GM19324 (cell line): ENCODE measurements at regions not wholly inside any gene's neighbourhood (a gene's known extent, or its start where the extent isn't known, plus 50 kb on each side); places are given as distances from the start of the nearest gene placed in this dataset.
"Not testable (repeated sequence)": the region's sequence is repeated elsewhere in the genome, so short reads cannot be mapped to it uniquely, and the experiment has no call there.

ENCODE experiments used
- ATAC-seq: cut with Tn5 transposase; IDR thresholded peaks from one replicate; pipeline ENCODE4 v1.9.1; 2021; ENCODE audit warnings: mild to moderate bottlenecking, moderate library complexity; ENCODE audit not compliant: unreplicated experiment, low FRiP score

GRCh38 chr3:193800138-193801043, 207.4 kb downstream of the OPA1 start:
- ATAC-seq, result no peak

- ATAC-seq, result no peak
Measured at GRCh38 chr3:193801097-193801496, 208.1 kb downstream of the OPA1 start.

GRCh38 chr3:193803288-193803687, 210.3 kb downstream of the OPA1 start:
- ATAC-seq, result no peak

GRCh38 chr3:193805448-193805847, 212.4 kb downstream of the OPA1 start:
- no peak for ATAC-seq

GRCh38 chr3:193808317-193808716, 215.3 kb downstream of the OPA1 start:
- ATAC-seq, result no peak

GRCh38 chr3:193809106-193809505, 216.1 kb downstream of the OPA1 start:
- ATAC-seq, result no peak

GRCh38 chr3:193812078-193812725, 219.2 kb downstream of the OPA1 start:
- no peak for ATAC-seq

GRCh38 chr3:193812791-193813500, 219.9 kb downstream of the OPA1 start:
- ATAC-seq, result no peak

GRCh38 chr3:193813501-193813830, 220.5 kb downstream of the OPA1 start:
- no peak for ATAC-seq

- ATAC-seq, result no peak
Measured at GRCh38 chr3:193814166-193814892, 221.3 kb downstream of the OPA1 start.

- ATAC-seq, result no peak
Measured at GRCh38 chr3:193815246-193816027, 222.4 kb downstream of the OPA1 start.

- no peak for ATAC-seq
Measured at GRCh38 chr3:193816028-193816395, 223.0 kb downstream of the OPA1 start.

GRCh38 chr3:193816656-193817311, 223.8 kb downstream of the OPA1 start:
- ATAC-seq, result no peak

- no peak for ATAC-seq
Measured at GRCh38 chr3:193819117-193820010, 226.4 kb downstream of the OPA1 start.

GRCh38 chr3:193821151-193821668, 228.2 kb downstream of the OPA1 start:
- ATAC-seq, result no peak

- no peak for ATAC-seq
Measured at GRCh38 chr3:193822492-193823212, 229.6 kb downstream of the OPA1 start.

GRCh38 chr3:193823213-193823605, 230.2 kb downstream of the OPA1 start:
- ATAC-seq, result not testable (repeated sequence)

GRCh38 chr3:193824365-193824764, 231.4 kb downstream of the OPA1 start:
- ATAC-seq, result no peak
